HepG2 (cell line): ENCODE measurements at regions not wholly inside any gene's neighbourhood (a gene's known extent, or its start where the extent isn't known, plus 50 kb on each side); places are given as distances from the start of the nearest gene placed in this dataset.

Experiments
- GPBP1L1 ChIP-seq: sonication (generic); formaldehyde crosslinking; IDR thresholded peaks from 2 replicates; pipeline ENCODE4 v1.5.0; 2020; ENCODE audit warnings: mild to moderate bottlenecking, missing genetic modification reagents
- HOXA9 ChIP-seq: sonication (generic); formaldehyde crosslinking; IDR thresholded peaks from 2 replicates; pipeline ENCODE4 v1.8.1; 2022; ENCODE audit warnings: missing genetic modification reagents, mild to moderate bottlenecking, moderate library complexity, borderline replicate concordance
- NFRKB ChIP-seq: fragments of 450-650 bp; IDR thresholded peaks from 2 replicates; pipeline ENCODE4 v1.6.1; 2017
- NR2F2 ChIP-seq: IDR thresholded peaks from 2 replicates; pipeline ENCODE4 v1.6.1; 2012; ENCODE audit warnings: low read depth, inconsistent platforms, borderline replicate concordance
- SOX13 ChIP-seq, 3 experiments: fragments of 450-650 bp in 1 of 3; sonication (generic) in 1 of 3; formaldehyde crosslinking in 1 of 3; IDR thresholded peaks in 2 of 3; conservative IDR thresholded peaks in 1 of 3; 2 replicates each; pipeline versions ENCODE4 v1.5.0 to v1.6.1; 2016 to 2020; ENCODE audit warnings: antibody characterized with exemption in 1 of 3, mild to moderate bottlenecking in 1 of 3, missing compliant biosample characterization in 1 of 3, missing genetic modification reagents in 1 of 3, moderate library complexity in 1 of 3
- SSRP1 ChIP-seq: IDR thresholded peaks from 2 replicates; pipeline ENCODE4 v1.6.1; 2016; ENCODE audit warnings: control low read depth
- TBP ChIP-seq: sonication (generic); formaldehyde crosslinking; IDR thresholded peaks from 2 replicates; pipeline ENCODE4 v1.5.0; 2020; ENCODE audit warnings: missing genetic modification reagents
- YY1 ChIP-seq: IDR thresholded peaks from 2 replicates; pipeline ENCODE4 v1.6.1; 2011; ENCODE audit warnings: low read length, low read depth, moderate library complexity, mild to moderate bottlenecking; ENCODE audit not compliant: insufficient read depth, insufficient replicate concordance
- ZFP36L1 ChIP-seq: sonication (generic); formaldehyde crosslinking; IDR thresholded peaks from 2 replicates; pipeline ENCODE4 v1.8.0; 2022; ENCODE audit warnings: mild to moderate bottlenecking, missing genetic modification reagents, moderate library complexity
- ZNF17 ChIP-seq: sonication (generic); formaldehyde crosslinking; IDR thresholded peaks from 2 replicates; pipeline ENCODE4 v1.5.0; 2020; ENCODE audit warnings: mild to moderate bottlenecking, missing genetic modification reagents
- ZNF232 ChIP-seq: sonication (generic); formaldehyde crosslinking; IDR thresholded peaks from 2 replicates; pipeline ENCODE4 v1.4.0; 2020; ENCODE audit warnings: missing genetic modification reagents, borderline replicate concordance
- ZNF256 ChIP-seq: sonication (generic); formaldehyde crosslinking; conservative IDR thresholded peaks from 2 replicates; pipeline ENCODE4 v1.4.0; 2020; ENCODE audit warnings: missing genetic modification reagents
- ZNF282 ChIP-seq: fragments of 450-650 bp; IDR thresholded peaks from 2 replicates; pipeline ENCODE4 v1.6.1; 2018; ENCODE audit not compliant: partially characterized antibody
- ZNF33A ChIP-seq: sonication (generic); formaldehyde crosslinking; IDR thresholded peaks from 2 replicates; pipeline ENCODE4 v1.5.1; 2020; ENCODE audit warnings: missing genetic modification reagents, mild to moderate bottlenecking, moderate library complexity, borderline replicate concordance
- ZNF431 ChIP-seq: sonication (generic); formaldehyde crosslinking; IDR thresholded peaks from 2 replicates; pipeline ENCODE4 v1.9.0; 2022; ENCODE audit warnings: missing genetic modification reagents, low read depth, mild to moderate bottlenecking, borderline replicate concordance
- TF ChIP-seq, protein P1 (sequence below): sonication (generic); formaldehyde crosslinking; IDR thresholded peaks from 2 replicates; pipeline ENCODE4 v1.5.1; 2020; ENCODE audit warnings: missing genetic modification reagents, mild to moderate bottlenecking, borderline replicate concordance
- TF ChIP-seq, protein P2 (sequence below): sonication (generic); formaldehyde crosslinking; IDR thresholded peaks from 2 replicates; pipeline ENCODE4 v1.4.0; 2020; ENCODE audit warnings: missing genetic modification reagents
- TF ChIP-seq, protein P3 (sequence below): IDR thresholded peaks from 2 replicates; pipeline ENCODE4 v1.4.0; 2020; ENCODE audit warnings: mild to moderate bottlenecking, missing genetic modification reagents
- TF ChIP-seq, protein P4 (sequence below): sonication (generic); formaldehyde crosslinking; IDR thresholded peaks from 2 replicates; pipeline ENCODE4 v1.4.0; 2020; ENCODE audit warnings: missing genetic modification reagents, borderline replicate concordance

DNA sequence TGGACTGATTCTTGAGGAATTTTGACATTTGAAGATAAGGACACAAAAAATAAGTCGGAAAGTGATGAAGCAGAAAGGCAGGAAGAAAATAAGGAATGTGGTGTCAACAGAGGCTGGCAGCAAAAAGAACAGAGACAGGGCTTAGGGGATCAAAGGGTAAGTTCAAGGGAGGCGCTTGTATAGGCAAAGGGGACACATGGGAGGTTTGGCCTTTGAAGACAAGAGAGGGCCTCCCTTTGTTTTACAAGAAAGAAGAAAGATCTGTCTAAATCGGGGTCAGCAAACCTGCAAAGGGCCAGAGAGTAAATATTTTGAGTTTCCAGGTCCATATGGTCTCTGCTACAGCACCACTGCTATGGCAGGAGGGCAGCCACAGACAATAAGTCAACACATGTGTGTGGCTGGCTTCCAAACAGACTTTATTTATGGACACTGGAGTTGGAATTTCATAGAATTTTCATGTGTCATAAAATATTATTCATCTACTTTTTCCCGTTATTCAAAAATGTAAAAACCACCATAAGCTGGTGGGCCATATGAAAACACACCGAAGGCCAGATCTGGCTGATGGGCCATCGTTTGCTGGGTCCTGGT lies 112.0 kb upstream of the FBXL7 start (continued):
- no peak for TF ChIP-seq ZNF17 (CRISPR knock-in tag)
- TF ChIP-seq ZNF431: no peak
- TF ChIP-seq YY1: no peak
- TF ChIP-seq, protein P1, sequence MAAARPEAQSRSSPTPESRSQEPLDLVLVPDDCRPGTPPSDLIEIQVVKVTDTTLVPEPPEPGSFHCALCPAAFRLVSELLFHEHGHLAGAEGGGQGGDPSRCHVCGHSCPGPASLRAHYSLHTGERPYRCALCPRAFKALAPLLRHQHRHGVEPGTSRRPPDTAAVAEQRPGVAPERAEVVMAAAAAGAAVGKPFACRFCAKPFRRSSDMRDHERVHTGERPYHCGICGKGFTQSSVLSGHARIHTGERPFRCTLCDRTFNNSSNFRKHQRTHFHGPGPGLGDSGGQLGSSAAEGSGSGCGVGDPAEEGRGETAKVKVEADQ: no peak
- no peak for TF ChIP-seq ZFP36L1
- no peak for TF ChIP-seq TBP (CRISPR knock-in tag)
- TF ChIP-seq, protein P2, sequence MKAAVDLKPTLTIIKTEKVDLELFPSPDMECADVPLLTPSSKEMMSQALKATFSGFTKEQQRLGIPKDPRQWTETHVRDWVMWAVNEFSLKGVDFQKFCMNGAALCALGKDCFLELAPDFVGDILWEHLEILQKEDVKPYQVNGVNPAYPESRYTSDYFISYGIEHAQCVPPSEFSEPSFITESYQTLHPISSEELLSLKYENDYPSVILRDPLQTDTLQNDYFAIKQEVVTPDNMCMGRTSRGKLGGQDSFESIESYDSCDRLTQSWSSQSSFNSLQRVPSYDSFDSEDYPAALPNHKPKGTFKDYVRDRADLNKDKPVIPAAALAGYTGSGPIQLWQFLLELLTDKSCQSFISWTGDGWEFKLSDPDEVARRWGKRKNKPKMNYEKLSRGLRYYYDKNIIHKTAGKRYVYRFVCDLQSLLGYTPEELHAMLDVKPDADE (CRISPR knock-in tag): no peak
- no peak for TF ChIP-seq HOXA9 (CRISPR knock-in tag)
- no peak for TF ChIP-seq NFRKB
- no peak for TF ChIP-seq GPBP1L1
- TF ChIP-seq ZNF232 (CRISPR knock-in tag): no peak
- TF ChIP-seq NR2F2: no peak
- TF ChIP-seq ZNF256 (CRISPR knock-in tag): no peak
- TF ChIP-seq, protein P3, sequence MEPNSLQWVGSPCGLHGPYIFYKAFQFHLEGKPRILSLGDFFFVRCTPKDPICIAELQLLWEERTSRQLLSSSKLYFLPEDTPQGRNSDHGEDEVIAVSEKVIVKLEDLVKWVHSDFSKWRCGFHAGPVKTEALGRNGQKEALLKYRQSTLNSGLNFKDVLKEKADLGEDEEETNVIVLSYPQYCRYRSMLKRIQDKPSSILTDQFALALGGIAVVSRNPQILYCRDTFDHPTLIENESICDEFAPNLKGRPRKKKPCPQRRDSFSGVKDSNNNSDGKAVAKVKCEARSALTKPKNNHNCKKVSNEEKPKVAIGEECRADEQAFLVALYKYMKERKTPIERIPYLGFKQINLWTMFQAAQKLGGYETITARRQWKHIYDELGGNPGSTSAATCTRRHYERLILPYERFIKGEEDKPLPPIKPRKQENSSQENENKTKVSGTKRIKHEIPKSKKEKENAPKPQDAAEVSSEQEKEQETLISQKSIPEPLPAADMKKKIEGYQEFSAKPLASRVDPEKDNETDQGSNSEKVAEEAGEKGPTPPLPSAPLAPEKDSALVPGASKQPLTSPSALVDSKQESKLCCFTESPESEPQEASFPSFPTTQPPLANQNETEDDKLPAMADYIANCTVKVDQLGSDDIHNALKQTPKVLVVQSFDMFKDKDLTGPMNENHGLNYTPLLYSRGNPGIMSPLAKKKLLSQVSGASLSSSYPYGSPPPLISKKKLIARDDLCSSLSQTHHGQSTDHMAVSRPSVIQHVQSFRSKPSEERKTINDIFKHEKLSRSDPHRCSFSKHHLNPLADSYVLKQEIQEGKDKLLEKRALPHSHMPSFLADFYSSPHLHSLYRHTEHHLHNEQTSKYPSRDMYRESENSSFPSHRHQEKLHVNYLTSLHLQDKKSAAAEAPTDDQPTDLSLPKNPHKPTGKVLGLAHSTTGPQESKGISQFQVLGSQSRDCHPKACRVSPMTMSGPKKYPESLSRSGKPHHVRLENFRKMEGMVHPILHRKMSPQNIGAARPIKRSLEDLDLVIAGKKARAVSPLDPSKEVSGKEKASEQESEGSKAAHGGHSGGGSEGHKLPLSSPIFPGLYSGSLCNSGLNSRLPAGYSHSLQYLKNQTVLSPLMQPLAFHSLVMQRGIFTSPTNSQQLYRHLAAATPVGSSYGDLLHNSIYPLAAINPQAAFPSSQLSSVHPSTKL (CRISPR knock-in tag): peak; percentile 13; the same call in 1 of the 2 replicates
- TF ChIP-seq ZNF33A: no peak
- no peak for TF ChIP-seq SSRP1 (CRISPR knock-in tag)
- TF ChIP-seq, protein P4, sequence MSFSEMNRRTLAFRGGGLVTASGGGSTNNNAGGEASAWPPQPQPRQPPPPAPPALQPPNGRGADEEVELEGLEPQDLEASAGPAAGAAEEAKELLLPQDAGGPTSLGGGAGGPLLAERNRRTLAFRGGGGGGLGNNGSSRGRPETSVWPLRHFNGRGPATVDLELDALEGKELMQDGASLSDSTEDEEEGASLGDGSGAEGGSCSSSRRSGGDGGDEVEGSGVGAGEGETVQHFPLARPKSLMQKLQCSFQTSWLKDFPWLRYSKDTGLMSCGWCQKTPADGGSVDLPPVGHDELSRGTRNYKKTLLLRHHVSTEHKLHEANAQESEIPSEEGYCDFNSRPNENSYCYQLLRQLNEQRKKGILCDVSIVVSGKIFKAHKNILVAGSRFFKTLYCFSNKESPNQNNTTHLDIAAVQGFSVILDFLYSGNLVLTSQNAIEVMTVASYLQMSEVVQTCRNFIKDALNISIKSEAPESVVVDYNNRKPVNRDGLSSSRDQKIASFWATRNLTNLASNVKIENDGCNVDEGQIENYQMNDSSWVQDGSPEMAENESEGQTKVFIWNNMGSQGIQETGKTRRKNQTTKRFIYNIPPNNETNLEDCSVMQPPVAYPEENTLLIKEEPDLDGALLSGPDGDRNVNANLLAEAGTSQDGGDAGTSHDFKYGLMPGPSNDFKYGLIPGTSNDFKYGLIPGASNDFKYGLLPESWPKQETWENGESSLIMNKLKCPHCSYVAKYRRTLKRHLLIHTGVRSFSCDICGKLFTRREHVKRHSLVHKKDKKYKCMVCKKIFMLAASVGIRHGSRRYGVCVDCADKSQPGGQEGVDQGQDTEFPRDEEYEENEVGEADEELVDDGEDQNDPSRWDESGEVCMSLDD (CRISPR knock-in tag): no peak
- TF ChIP-seq SOX13 (IDR thresholded peaks at IDR 0.05): peak; percentile 91
- peak in 1 of 2 experiments; percentile 91; a peak in 2 of 4 replicates for TF ChIP-seq SOX13 (CRISPR knock-in tag; conservative IDR thresholded peaks at IDR 0.05 in 1 of 2, IDR thresholded peaks at IDR 0.05 in 1 of 2)
- TF ChIP-seq ZNF282: no peak
